GM12891 (cell line): ENCODE measurements at regions not wholly inside any gene's neighbourhood (a gene's known extent, or its start where the extent isn't known, plus 50 kb on each side); places are given as distances from the start of the nearest gene placed in this dataset.

Source experiments
- POLR2A ChIP-seq: IDR thresholded peaks from 2 replicates; pipeline ENCODE4 v1.6.1; 2011; ENCODE audit warnings: low read depth, low read length, control low read depth
- POLR2AphosphoS5 ChIP-seq: IDR thresholded peaks from 2 replicates; pipeline ENCODE4 v1.6.1; 2011; ENCODE audit warnings: low read depth, low read length, control low read depth
- SPI1 ChIP-seq: IDR thresholded peaks from 2 replicates; pipeline ENCODE4 v1.6.1; 2011; ENCODE audit warnings: low read depth, low read length, control low read depth

GRCh38 chr16:75847172-75847571, 120.9 kb upstream of the CPHXL start:
- TF ChIP-seq POLR2A (no peak), POLR2AphosphoS5 (no peak), SPI1 (no peak)
